ENCODE measurements at regions not wholly inside any gene's neighbourhood (a gene's known extent, or its start where the extent isn't known, plus 50 kb on each side); places are given as distances from the start of the nearest gene placed in this dataset.

DNA sequence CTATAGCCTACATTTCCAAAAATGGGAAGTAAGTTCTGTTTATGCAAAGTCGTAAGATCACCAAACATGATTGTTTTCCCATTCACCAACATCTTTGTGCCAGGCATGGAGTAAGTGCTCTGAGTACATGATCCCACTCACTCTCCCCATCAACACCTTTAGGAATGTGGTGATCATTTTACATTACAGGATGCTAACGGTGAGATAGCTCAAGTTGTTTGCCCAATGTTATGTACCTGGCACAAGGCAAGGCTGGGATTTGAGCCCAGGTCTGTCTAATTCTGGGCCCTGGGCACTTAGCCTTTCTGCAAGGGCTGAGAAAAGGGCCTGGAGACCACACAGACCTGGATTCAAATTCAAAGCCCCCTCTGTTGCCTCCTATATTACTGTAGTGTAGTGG is 581.7 kb upstream of the CFAP20DC start:
- Histone ChIP-seq H3K27me3 (no peaks in the 10 kb centered on the region), H3K4me1 (peaks cover 0 to 7% (median 0%) of the 10 kb centered on the region in 4 donors), H3K36me3 (no peaks in the 10 kb centered on the region), H3K27ac (no peak overlapping the region), H3K9me3 (no peaks in the 10 kb centered on the region), H3K4me3 (no peak overlapping the region)
- TF ChIP-seq EP300 (IDR thresholded peaks at IDR 0.05) (no peak), CTCF (IDR thresholded peaks at IDR 0.05) (no peak), POLR2A (IDR thresholded peaks at IDR 0.05) (no peak)
- 89 to 91% methylated on average over 2 of the region's 2 CpGs for WGBS, 2 donors
- no peak for DNase-seq (ENCODE audit: low spot score in 2 of 2)

DNA sequence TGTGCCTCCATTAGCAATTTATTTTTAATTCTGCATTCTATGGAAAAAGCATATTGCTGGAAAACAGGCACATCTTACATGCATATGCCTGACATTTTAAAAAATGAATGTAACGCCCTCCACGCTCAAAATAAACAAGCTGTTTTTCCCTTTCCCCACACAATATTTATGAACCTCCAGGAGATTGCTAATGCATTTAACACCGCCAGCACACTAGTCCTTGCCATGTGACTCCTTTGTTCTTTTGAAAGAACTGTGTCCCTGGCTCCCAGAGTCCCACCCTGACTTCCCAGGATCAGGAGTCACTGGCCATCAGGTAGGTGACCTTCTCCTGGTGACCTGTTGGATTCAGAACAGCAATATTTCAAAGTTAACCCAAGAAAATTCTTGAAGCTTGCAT is 571.2 kb upstream of the CFAP20DC start:
- 63 to 77% methylated on average over 3 of the region's 3 CpGs for WGBS, 2 donors
- H3K4me1 ChIP-seq, result no peaks in the 10 kb centered on the region
- no peaks in the 10 kb centered on the region for H3K27me3 ChIP-seq

DNA sequence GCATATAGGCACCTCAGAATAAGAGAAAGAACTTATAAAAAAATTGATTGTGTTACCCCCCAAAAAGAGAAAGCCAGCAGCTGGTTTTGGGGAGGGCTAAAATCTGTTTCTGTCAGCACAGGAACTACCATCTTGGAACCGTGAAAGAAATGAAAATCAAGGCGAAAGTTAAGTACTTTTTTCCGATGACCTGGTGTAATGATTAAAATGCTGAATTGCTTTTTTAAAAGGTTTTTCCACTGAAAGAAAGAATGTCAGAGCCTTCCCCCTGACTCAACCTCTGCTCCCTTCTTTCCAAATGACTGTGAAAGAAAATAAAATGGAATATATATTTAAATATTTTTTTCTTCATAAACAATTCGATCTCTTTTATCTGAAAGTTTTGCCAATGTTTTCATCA is 570.5 kb upstream of the CFAP20DC start:
- Histone ChIP-seq H3K36me3 (no peaks in the 10 kb centered on the region), H3K4me3 (no peak overlapping the region), H3K27me3 (no peaks in the 10 kb centered on the region), H3K4me1 (no peaks in the 10 kb centered on the region), H3K27ac (no peak overlapping the region), H3K9me3 (no peaks in the 10 kb centered on the region)
- 43 to 45% methylated on average over 4 of the region's 4 CpGs for WGBS, 2 donors
- no peak for DNase-seq (ENCODE audit: low spot score in 2 of 2)
- TF ChIP-seq EP300 (IDR thresholded peaks at IDR 0.05), result no peak
- TF ChIP-seq CTCF (IDR thresholded peaks at IDR 0.05), result no peak
- TF ChIP-seq POLR2A (IDR thresholded peaks at IDR 0.05), result no peak

More for the DNA sequence above, 571.2 kb upstream of the CFAP20DC start:
- no peaks in the 10 kb centered on the region for H3K9me3 ChIP-seq
- no peaks in the 10 kb centered on the region for H3K36me3 ChIP-seq
- H3K4me3 ChIP-seq, result no peak overlapping the region
- TF ChIP-seq EP300 (IDR thresholded peaks at IDR 0.05) (no peak), POLR2A (IDR thresholded peaks at IDR 0.05) (no peak), CTCF (IDR thresholded peaks at IDR 0.05) (no peak)
- H3K27ac ChIP-seq, result no peak overlapping the region
- no peak for DNase-seq (ENCODE audit: low spot score in 2 of 2)

- TF ChIP-seq CTCF (IDR thresholded peaks at IDR 0.05), result no peak
- TF ChIP-seq EP300 (IDR thresholded peaks at IDR 0.05), result no peak
- no peak for TF ChIP-seq POLR2A (IDR thresholded peaks at IDR 0.05)
- no peak for DNase-seq (ENCODE audit: low spot score in 2 of 2)
- no peaks in the 10 kb centered on the region for H3K27me3 ChIP-seq
- peaks cover 0 to 15% (median 0%) of the 10 kb centered on the region in 4 donors for H3K9me3 ChIP-seq
- no peak overlapping the region for H3K27ac ChIP-seq
- peaks cover 0 to 6% (median 0%) of the 10 kb centered on the region in 4 donors for H3K4me1 ChIP-seq
- H3K36me3 ChIP-seq, result no peaks in the 10 kb centered on the region
- WGBS, 2 donors, result 94 to 99% methylated on average over 2 of the region's 2 CpGs
- H3K4me3 ChIP-seq, result no peak overlapping the region
These were observed 562.6 kb upstream of the CFAP20DC start for GRCh38 chr3:59612444-59612715.

DNA sequence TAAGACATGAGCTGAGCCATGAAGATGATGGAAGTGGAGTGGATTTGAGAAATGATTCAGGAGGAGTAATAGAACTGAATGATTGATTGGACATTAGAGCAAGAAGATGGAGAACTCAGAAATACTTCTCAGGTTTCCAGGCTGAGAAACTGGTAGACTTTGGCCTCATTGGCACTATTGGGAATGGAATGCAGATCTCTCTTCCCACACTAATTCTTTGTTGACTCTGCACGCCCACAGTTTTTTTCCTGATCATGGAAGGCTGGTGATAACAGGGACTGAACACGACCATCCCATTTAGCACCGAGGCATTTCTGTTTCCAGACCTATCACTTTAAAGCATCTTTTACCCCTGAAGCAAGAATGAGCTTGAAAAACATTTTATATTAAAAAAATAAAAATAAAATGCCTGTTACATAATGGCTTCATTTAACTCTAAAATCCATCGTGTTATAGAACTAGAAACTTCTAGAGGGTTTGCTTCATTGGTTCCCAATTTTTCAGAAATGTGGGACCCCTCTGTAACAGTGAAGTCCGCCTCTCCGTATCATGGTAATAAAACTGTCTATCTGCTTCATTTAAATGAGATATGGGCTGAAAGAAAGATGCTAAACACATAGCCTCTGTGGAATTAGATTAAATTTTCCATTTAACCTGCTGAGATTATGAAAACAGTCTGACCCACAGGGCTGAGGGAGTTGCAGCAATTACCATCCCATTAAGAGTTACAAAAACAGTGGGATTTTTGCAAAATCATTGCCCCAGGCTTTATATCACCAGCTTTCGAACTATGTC is 562.0 kb upstream of the CFAP20DC start:
- 70 to 79% methylated on average over 7 of the region's 7 CpGs for WGBS, 2 donors
- peaks cover 0 to 15% (median 0%) of the 10 kb centered on the region in 4 donors for H3K9me3 ChIP-seq
- no peak overlapping the region for H3K27ac ChIP-seq
- no peak for DNase-seq (ENCODE audit: low spot score in 2 of 2)
- H3K4me1 ChIP-seq, result peaks cover 0 to 6% (median 0%) of the 10 kb centered on the region in 4 donors
- no peak overlapping the region for H3K4me3 ChIP-seq
- TF ChIP-seq EP300 (IDR thresholded peaks at IDR 0.05) (no peak), POLR2A (IDR thresholded peaks at IDR 0.05) (no peak), CTCF (IDR thresholded peaks at IDR 0.05) (no peak)
- H3K36me3 ChIP-seq, result no peaks in the 10 kb centered on the region
- no peaks in the 10 kb centered on the region for H3K27me3 ChIP-seq
